ENCODE measurements at regions not wholly inside any gene's neighbourhood (a gene's known extent, or its start where the extent isn't known, plus 50 kb on each side); places are given as distances from the start of the nearest gene placed in this dataset.

GRCh38 chr2:163490281-163490680, 245.5 kb downstream of the FIGN start:
- TF ChIP-seq CTCF (conservative IDR thresholded peaks at IDR 0.05; ENCODE audit: low read length) (no peak), EZH2phosphoT487 (IDR thresholded peaks at IDR 0.05; ENCODE audit: borderline replicate concordance) (no peak)
